ENCODE measurements at regions not wholly inside any gene's neighbourhood (a gene's known extent, or its start where the extent isn't known, plus 50 kb on each side); places are given as distances from the start of the nearest gene placed in this dataset.
A peak's percentile ranks its signal among the peaks of the same experiment; 100 is the strongest.

DNA sequence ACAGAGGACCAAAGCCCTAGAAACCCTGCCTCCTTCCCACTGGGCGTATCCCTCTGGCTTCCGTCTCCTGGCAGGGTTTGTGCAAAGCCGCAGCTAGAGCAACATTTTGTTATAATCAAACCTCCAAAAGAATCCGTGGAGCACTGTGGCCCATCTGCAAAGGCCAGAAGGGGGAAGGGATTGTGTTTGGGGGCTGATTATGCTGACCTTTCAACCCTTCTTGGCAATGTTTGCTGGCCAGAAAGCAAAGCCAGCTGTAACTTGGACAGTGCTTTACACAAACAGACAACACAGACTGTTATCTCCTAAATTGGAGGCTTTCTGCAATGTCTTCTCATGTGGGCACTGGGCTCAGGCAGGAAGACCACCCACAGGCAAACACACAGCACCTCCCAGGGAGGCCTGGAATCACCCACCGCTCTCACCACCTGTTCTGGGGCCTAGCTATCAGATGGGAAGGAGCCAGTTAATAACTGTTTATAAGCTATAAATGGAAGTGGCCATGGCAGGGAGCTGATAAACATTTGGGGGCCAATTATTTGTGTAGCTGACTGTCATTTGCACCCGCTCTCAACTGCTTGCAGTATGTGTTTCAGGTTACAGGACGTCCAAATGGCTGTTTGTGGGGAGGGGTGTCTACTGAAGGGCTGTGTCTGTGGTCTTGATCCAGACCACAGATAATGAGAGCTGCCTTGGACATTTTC lies 121.6 kb upstream of the ERCC6L2 start:
- peaks cover 44% of the 10 kb centered on the region for H3K4me1 ChIP-seq
- peak; percentile 78 for DNase-seq
- H3K27ac ChIP-seq = peak overlapping the region in 1 of 2 donors; percentile 50
- WGBS, 2 donors = 42 to 48% methylated on average over 7 of the region's 7 CpGs
- no peak overlapping the region for H3K4me3 ChIP-seq
- TF ChIP-seq POLR2A (IDR thresholded peaks at IDR 0.05) (no peak), CTCF (IDR thresholded peaks at IDR 0.05) (no peak)
- H3K36me3 ChIP-seq (ENCODE audit: low read depth, missing control alignments) = no peaks in the 10 kb centered on the region
- H3K27me3 ChIP-seq = no peaks in the 10 kb centered on the region
- intact Hi-C loops (cut with DNase I; ENCODE audit: low total_unique reads) = no loop called here
- no peaks in the 10 kb centered on the region for H3K9me3 ChIP-seq

GRCh38 chr9:95752129-95752731 lies 123.3 kb upstream of the ERCC6L2 start:
- no peak for DNase-seq

GRCh38 chr9:95751520-95751790 lies 124.0 kb upstream of the ERCC6L2 start:
- no peak overlapping the region for H3K4me3 ChIP-seq
- no peaks in the 10 kb centered on the region for H3K27me3 ChIP-seq
- H3K4me1 ChIP-seq = peaks cover 33% of the 10 kb centered on the region
- DNase-seq = no peak
- no peak overlapping the region for H3K27ac ChIP-seq
- WGBS, 2 donors = 25 to 28% methylated on average over 1 to 2 of the region's 2 CpGs
- no peaks in the 10 kb centered on the region for H3K9me3 ChIP-seq
- TF ChIP-seq CTCF (IDR thresholded peaks at IDR 0.05) (no peak), POLR2A (IDR thresholded peaks at IDR 0.05) (no peak)
- H3K36me3 ChIP-seq (ENCODE audit: low read depth, missing control alignments) = no peaks in the 10 kb centered on the region
- intact Hi-C loops (cut with DNase I; ENCODE audit: low total_unique reads) = no loop called here

More at GRCh38 chr9:95752129-95752731, 123.3 kb upstream of the ERCC6L2 start:
- no peaks in the 10 kb centered on the region for H3K27me3 ChIP-seq
- no peaks in the 10 kb centered on the region for H3K36me3 ChIP-seq (ENCODE audit: low read depth, missing control alignments)
- intact Hi-C loops (cut with DNase I; ENCODE audit: low total_unique reads) = no loop called here
- 49 to 58% methylated on average over 8 to 40 of the region's 41 CpGs for WGBS, 2 donors
- TF ChIP-seq CTCF (IDR thresholded peaks at IDR 0.05) (no peak), POLR2A (IDR thresholded peaks at IDR 0.05) (no peak)
- no peaks in the 10 kb centered on the region for H3K9me3 ChIP-seq
- peak overlapping the region; percentile 31 to 34 for H3K4me3 ChIP-seq
- peaks cover 40% of the 10 kb centered on the region for H3K4me1 ChIP-seq
- H3K27ac ChIP-seq = peak overlapping the region; percentile 14 to 50

DNA sequence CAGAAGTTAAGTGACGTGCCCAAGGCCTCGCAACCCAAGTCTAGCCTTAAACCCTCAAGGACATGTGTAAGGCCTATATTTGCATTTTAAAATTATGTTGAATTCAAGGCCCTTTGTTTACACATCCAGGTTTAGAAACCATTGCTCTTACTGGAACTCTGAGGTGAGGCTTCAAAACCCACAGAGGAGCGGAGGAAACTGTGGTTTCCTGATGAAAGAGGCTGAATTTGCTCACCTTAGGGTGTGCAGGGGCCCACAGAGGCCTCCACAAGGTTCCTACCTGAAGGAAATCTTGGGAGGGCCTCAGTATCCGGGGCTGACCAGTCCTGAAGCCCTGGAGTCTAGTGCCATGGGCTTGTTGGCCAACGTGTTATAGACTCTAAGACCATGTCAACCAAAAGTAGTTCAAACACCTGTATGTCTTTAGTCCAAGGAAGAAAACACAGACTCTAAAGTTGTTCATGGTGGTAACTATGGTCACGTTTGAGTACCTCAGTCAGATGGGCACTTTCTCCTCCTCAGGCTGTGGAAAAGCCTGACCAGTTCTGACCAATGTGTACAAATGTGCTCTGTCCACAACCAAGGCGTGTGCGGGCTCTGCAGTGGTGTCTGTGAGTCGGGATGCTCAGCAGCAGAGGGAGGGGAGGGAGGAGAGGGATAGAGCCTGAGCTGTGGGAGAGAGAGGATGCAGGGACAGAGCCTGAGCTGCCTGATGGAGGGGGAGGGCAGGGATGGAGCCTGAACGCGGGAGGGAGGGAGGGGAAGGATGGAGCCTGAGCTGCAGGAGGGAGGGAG lies 124.6 kb upstream of the ERCC6L2 start:
- Histone ChIP-seq H3K36me3 (ENCODE audit: low read depth, missing control alignments) (no peaks in the 10 kb centered on the region), H3K27ac (no peak overlapping the region), H3K9me3 (no peaks in the 10 kb centered on the region), H3K27me3 (no peaks in the 10 kb centered on the region), H3K4me1 (peaks cover 33% of the 10 kb centered on the region), H3K4me3 (no peak overlapping the region)
- intact Hi-C loops (cut with DNase I; ENCODE audit: low total_unique reads) = no loop called here
- TF ChIP-seq CTCF (IDR thresholded peaks at IDR 0.05) (no peak), POLR2A (IDR thresholded peaks at IDR 0.05) (no peak)
- no peak for DNase-seq
- WGBS, 2 donors = 79 to 84% methylated on average over 10 to 11 of the region's 11 CpGs

Measured in testis (tissue), 2 donors.